Activated CD8-positive, alpha-beta memory T cell treated with anti-CD3 and anti-CD28 coated beads, Interleukin-2, amount 50 U/mL, for 48 hours (primary cell): ENCODE measurements at regions not wholly inside any gene's neighbourhood (a gene's known extent, or its start where the extent isn't known, plus 50 kb on each side); places are given as distances from the start of the nearest gene placed in this dataset.

Experiments
- DNase-seq: peaks from one replicate; pipeline ENCODE4 v3.0.0-alpha.2; 2020

DNA sequence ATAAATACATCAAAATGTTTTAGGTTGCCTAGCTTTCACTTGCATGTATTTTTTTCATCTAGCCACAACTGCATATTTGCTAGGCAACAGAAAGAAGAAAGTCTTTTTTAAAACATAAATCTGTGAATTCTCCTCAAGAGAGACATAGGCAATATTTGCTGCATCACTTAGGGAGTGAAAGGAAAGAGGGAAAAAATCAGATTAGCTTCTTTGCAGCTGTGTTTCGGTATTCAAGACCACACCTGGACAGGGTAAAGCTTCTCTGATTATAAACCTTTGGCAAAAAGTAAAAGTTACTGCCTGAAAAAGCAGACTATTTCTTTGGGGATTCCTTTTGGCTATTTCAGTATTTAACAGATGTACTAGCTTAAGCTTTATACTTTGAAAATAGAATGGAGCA is 280.9 kb upstream of the ZSWIM2 start:
- no peak for DNase-seq

DNA sequence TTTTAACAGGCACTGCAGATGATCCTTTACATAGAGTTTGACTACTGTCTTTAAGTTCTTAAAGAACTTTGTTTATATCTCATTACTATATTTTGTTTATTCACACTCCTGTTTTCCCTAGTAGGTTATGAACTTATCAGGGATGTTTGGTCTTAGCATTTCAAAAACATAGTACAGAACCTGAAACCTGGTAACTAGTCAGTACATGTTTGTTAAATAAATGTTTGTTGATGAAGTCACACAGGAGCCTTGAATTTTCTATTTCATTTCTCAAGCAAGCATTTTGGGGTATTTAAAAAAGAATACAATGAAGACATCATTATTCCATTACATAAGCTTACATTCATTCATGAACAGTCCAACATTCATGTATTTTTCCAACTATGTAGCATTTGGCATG is 280.3 kb upstream of the ZSWIM2 start:
- no peak for DNase-seq

DNA sequence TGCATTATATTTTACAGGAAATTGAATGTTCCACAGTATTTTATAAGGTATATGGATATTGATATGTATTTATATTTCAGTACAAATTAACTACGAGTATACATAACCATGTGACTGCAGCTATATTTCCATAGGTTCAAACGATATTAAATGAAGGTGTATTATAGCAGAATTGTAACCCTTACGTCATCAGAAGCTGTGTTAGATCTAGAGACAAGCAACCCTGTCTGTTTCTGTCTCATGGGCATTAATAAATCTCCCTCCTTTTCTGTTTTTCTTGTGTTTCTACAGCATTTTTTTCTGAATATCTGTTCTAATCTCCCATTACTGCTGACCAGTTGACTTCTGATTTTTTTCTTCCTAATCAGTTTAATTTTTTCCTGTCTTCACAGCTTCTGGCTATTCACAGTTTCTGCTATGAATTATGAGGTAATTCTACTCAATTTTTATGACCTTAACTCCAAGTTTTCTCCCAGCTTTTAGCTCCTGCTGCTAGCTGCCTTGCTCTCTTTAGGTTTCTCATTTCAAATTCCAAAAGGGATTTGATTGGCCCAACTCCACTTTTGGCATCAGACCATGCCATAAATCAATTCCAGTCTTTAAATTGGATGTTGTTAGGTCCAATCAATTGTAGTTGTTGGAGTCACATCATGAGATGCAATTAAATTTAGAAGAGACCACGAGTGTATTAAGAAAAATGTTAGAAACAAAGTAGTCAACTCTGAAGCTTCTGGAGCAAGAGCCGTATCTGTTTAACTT is 277.5 kb upstream of the ZSWIM2 start:
- DNase-seq = no peak

DNA sequence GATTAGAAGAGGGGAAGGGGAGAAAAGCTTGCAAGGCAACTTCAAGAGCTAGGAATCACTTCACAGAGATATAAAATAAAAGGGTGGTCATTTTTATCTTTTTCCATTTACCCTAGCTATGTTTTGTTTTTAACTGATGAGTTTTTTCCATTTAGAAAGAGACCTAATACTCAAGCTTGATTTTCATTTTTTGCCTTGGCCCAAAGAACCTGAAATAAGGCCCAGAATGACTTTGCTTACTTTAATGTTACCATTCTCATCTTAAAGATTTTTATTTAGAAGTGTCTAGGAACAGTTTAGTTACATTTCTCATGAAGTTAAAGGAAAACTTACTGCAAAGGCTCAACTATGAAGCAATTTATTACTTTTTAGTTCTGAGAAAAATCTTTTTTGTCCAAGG is 276.3 kb upstream of the ZSWIM2 start:
- DNase-seq = no peak

DNA sequence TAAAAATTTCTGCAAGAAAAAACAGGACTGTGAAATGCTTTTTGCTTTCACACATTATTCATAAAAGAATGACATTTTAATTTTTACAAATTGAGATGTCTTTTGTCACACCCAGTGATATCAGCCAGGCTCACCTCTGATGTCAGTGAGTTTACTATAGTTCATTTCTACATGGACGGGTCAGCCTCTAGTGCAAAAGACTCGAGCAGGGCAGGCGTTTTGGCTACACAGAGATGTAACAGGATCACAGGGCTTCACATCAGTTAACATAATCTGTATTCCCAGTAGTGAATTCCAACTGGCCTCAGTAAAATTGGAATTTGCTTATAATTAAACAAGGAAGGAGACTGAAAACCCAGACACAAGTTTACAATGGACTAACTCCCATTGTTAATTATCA is 275.6 kb upstream of the ZSWIM2 start:
- no peak for DNase-seq

DNA sequence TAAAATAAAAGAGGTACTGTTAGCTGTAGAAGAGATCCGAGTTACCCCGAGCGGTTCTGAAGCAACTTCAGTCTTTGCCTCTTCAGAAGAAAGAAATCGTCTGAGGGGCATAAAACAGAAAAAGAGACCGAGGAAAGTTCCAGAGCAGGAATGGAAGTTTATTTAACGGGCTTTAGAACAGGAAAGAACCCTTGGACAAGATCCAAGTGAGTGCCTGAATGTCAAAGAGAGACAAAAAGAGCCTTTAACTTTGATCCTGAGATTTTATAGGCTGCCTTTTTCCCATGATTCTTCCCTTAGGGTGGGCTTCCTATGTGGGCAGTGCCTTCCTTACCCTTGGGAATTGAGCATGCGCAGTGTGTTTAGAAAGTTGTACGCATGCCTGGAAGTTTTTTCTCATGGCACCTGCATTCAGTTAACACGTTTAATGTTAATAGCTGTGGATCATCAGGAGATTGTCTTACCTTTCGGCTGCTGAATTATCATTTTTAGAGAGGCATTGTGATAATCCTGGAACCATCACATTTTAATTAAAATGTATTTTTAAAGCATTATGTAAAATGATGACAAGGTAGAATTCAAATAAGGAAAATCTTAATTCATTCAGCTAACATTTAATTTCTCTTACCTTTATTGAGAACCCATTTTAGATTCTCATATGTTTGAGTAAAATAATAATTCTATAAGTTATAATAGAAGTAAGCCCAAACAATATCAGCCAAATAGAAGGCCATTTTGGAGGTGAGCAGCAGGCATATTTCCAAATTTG is 269.5 kb upstream of the ZSWIM2 start:
- no peak for DNase-seq

DNA sequence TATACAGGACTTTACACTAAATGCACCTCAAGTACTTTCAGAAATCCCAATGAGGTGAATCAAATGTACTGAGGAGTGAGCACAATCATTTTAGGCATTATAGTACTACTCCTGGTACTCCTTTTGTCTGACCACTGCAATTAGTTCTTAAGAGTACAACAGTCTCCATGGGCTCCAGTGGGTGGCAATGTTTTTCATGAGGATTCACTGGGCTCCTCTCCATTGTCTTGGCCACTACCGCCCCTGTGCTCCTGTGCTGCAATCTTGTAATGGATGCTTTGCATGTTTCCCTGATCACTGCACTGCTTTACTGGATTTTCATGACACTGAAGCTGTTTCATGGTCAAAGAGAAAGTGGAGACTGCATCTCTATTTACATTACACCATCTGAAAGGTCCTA is 268.5 kb upstream of the ZSWIM2 start:
- DNase-seq = no peak

DNA sequence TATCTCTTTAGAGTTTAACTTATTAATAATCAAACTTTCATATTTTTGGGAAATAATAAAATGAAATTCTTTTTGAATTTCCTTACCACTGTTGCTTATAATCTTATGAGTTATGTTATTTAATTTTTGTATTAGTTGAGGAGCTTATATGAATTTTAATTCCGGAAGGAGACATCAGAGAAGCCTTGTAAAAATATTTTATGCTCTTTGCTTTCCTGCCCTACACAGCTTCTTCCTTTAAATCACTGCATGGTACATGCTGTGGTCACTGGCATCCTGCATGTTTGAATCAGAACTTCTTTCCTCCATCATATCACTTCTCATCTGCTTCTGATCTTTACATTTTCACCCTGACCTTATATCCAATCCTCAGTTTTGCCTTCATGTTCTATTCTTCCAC is 266.7 kb upstream of the ZSWIM2 start:
- no peak for DNase-seq

DNA sequence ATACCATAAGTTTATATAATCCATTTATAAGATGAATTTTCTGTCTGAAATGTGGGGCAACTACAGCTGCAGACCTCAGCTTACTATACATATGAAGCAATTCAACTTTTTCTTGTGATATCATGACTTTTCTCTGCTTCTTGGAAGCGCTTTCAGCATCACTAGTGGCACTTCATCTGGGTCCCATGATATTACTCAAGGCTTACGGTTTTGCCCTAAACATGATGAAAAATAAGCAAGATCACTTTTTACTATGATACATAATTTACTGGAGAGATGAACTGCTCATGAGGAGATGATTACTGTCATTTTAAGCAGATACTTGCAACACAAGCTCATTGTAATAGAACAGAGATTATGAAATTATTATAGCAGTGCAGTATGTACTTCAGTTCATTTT is 258.0 kb upstream of the ZSWIM2 start:
- DNase-seq = no peak

DNA sequence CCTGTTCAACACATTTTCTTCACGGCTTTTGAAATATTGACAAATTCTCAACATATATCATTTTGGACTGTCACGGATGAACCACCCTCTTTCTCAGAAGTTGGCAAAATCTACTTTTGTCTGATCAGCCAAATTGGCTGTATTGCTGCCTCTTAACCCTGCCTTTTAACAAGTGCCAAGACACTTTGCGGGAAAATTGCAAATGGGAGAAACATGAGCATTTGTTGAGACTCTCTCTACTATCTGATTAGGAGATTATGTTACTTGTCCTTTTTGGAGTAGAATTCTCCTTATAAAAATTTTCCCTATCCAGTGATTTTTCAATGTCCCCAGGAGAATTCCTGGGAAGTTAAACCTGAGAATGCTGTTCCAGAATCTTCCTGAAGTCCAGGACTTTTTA is 256.2 kb upstream of the ZSWIM2 start:
- DNase-seq = no peak

DNA sequence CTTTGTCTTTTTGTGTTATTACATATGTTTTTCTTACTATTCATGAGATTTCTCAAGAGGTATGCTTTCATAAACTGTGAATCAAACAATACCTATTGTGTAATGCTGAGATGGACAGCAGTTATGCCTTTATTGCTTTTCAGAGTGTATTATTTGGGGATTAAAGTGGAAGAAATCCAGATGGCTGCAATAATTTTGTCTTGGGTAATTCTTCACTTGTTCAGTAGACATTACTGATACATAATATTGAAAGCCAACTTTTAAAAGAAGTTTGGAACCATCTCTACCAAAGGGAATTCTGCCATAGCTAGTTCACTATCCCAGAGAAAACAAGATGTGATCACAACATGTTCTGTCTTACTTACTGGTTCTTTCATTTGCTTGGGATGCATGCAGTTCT is 253.4 kb upstream of the ZSWIM2 start:
- no peak for DNase-seq

DNA sequence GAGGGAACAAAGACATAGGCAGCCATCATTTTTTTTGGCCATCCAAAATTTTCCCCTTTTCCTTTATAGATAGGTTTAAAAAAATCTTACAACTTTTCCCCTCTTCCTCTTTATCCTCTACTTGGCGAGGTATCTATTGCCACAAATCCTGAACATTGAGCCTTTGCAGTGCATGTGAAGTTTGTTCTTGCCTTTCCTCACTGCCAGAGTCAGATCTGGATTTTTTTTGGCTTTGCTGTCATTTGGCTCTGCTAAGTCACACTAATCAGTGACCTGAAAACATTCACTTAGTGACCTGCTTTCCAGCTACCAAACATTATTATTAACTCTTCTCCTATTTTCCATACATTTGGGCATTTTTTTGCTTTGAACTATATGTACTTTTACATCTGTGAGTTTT is 249.2 kb upstream of the ZSWIM2 start:
- no peak for DNase-seq

DNA sequence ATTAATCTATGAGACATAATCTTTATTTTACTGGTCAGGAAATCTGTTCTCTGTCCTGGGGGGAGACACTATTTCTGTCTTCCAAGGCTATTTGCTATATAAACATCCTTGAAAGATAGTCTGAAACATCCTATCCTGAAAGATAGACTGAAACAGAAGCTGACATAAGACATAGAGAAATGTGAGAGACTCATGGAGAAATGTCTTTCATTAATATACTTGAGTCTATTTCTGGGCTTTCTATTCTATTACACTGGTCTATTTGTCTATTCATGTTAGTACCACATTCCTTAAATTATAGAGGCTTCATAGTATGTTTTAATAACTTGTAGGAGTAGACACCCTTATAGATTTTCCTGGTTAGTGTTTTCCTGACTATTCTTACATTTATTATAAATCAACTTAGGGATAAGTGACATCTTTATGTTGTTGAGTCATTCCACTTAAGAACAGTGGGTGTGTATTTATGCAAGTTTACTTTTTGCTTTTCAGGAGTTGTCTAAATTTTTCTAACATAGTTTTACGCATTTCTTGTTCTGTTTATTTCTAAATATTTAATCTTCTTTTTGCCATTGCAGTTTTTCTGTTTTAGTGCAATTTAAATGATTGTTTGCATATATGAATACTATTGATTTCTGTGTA is 244.9 kb upstream of the ZSWIM2 start:
- DNase-seq = no peak

DNA sequence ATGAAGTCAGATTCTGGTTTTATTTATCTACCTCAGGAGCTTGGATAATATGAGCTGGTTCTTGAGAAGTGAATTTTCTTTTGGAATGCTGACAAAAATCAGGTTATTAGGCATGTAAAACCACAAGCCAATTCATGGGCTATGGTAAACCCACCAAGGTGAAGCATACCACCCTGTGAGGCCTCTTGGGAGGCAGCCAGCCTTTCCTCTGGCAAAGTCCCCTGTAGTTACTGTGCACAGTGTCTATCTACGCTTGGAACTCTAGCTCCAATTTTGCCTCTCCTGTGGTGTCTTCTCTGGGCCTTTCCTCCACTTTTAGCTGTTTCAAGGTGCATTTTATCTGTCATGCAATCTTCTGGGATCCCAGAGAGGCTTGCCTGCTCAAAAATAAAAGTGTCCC is 242.7 kb upstream of the ZSWIM2 start:
- no peak for DNase-seq

DNA sequence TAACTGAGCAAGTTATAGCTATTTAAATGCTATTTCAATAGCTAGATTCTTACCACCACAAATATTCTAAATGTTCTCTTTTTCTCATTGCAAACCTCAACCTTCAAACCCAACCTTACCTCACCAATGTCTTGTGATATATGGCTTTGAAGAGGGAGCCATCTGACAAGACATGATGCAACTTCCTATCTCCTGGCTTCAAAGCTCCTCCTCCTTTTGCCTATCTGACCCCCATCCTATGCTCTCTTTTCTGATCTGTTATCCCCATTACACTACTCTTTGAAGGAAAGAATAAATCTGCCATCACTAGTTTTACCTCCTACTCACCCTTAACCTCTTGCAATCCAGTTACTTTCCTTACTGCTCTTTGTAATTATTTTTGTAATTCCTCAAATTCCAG is 235.6 kb upstream of the ZSWIM2 start:
- no peak for DNase-seq

DNA sequence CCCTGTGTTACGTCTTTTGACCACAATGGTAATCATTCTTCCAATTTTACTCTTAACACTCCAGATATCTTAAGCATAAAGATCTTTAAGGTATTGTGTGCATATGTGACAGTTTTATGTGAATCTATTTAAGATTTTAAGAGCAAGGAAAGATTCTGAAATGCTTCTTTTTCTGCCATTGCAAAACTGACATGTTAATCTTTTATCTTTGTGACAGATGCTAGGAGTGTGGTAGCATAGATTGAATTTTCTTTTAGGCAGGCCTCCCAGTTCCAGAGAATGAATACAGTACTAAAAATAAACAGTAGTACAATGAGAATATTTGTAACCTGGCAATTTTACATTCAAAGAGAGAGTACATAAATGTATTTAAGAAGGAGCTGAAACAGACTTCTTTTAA is 232.5 kb upstream of the ZSWIM2 start:
- DNase-seq = no peak

DNA sequence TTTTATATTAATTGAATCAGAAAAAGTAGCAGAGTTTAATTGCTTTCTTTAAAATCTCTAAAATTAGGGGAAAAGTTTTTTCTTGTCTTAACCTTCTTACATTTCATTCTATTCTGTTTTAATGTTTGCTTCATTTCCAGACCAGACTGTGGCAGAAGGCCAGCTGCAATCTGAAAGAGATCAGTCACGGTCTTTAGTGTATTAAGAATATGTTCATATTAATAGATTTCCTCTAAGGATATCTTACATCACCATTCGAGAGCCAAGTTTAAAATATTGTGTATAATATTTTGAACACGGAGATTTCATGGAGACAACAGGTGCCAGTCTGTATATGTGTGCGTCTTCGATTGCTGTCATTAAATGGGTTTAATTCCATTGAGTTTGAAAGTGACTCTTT is 230.9 kb upstream of the ZSWIM2 start:
- DNase-seq = no peak

DNA sequence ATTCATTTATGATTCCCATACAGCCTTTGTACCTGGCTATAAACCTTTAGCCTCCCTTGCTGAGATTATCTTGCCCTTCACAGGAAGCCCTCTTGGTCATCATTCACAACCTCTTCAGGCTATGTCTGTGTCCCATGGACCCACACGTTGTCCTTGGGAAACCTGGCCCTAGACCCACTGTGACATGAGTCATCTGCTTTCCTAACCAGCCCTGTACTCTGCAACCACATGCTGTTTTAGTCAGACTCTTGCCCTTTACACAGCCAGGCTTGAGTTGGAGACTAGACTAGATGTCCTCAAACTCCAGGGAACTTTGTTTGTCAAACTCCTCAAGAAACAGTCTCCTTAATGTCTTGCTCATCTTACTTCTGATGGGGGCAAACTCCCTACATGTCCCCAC is 229.3 kb upstream of the ZSWIM2 start:
- no peak for DNase-seq

DNA sequence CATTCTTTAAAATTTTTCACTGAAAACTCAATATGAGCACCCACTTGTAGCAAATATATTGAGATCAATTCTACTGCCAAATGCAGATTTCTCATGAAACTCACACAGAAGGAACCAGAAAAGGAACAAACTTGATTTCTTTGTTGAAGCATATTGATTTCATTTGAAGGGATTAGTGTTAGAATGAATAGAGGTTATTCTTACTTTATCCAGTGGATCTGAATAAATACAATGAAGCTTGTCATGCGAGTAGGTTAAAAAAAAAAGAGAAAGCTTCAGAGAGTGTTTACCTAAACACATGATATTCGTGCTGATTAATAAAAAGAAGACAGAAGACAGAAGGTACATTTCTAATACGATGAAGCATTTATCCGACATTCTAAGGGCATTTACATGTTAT is 226.7 kb upstream of the ZSWIM2 start:
- DNase-seq = no peak

DNA sequence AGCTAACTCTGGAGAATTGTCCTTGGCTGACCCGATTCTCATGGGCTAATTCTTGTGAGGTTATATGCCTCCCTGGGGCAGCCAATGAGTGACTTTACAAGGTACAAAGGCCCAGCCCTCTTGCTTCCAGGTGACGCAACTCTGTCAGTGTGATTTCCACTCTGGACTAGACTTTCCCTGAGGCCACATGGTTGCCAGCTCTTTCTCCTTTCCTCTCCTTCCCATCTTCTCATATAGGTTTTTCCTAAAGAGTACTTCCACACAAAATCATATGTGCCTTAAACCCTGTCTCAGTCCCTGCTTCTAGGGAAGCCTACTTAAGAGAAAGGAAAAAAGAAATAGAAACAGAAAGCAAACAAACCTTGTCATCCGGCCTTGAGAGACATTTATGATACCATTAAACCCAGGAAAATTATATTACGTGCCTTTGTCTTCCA is 226.2 kb upstream of the ZSWIM2 start:
- DNase-seq = no peak

DNA sequence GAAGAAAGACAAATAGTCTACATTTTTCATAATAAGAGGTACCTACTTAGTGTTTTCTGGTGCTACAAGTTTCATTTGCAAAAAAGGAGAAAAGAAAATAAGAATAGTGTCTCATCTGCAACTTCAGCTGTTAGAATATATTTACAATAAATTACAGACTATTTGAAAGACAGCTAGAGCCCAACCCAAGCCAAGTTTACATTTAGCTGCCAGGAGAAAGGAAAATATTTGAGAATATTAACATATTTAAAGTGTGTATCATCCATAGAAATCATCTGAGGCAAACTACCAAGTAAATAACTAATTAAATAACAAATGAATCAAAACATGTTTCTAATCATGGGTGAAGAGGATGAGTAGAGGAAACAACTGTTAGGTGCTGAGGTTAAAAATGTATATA is 209.2 kb upstream of the ZSWIM2 start:
- DNase-seq = no peak

DNA sequence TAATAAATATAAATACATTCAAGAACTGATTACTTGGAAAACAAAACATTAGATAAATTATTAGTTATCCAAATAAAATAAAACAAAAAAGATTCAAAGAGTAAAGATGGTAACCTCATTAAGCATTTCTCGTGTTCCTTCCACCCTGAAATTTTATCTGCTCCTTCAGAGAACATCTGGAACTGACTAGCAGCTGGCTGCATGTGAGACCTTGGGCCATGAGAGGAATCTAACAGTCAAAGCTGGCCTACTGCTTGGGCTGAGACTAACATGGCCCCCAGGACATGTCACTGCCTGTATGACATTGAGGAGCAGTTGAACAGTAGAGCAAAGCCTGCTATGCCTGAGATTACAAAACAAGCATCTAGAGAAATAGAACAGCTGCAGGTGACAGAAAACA is 208.5 kb upstream of the ZSWIM2 start:
- DNase-seq = no peak

DNA sequence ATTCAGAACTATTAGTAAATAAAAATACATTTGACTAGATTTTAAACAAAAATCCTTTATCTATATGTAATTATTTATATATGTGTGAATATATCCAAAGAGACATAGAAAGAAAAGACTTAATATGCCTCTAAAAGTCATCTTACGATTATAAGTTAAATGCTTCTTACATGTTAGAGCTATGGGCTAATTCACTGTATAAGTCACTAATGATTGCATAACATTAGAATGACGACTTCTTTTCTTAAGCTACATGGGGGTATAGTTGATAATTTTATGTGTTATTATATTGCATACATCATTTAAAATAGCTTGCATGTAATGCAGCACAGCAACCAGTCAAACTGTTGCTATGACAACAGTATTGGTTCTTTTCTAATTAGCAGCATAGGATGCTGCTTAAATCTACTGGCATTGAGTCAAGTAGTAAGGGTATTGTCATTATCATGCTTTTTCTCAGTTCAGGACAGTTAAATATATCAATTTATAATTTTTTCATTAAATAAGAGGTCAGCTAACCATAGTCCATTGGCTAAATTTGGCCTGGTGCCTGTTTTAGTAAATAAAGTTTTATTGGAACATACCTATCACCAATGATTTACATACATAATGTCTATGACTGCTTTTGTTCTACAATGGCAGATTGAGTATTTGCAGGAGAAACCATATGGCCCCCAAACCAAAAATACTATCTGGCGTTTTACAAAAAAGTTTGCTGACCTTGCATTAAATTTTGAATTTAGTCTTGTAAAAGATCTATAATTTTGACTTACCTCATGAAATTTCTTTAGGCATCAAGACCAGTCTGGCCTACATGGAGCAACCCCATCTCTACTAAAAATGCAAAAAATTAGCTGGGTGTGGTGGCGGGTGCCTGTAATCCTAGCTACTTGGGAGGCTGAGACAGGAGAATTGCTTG is 207.7 kb upstream of the ZSWIM2 start:
- DNase-seq = no peak
